Parathyroid adenoma (tissue), 2 donors: ENCODE measurements at regions not wholly inside any gene's neighbourhood (a gene's known extent, or its start where the extent isn't known, plus 50 kb on each side); places are given as distances from the start of the nearest gene placed in this dataset.

Experiments used
- H2AFZ ChIP-seq: fragments of 300-600 bp; sonication (generic); one replicate; pipeline ENCODE4 v1.7.0; 2017; ENCODE audit warnings: antibody characterized with exemption, mild to moderate bottlenecking
- H3K27ac ChIP-seq: fragments of 300-600 bp; sonication (generic); one replicate; pipeline ENCODE4 v1.7.0; 2017
- H3K27me3 ChIP-seq: fragments of 300-600 bp; sonication (generic); one replicate; pipeline ENCODE4 v1.7.0; 2017; ENCODE audit warnings: low read length; ENCODE audit not compliant: control insufficient read depth, insufficient read depth
- H3K36me3 ChIP-seq: fragments of 300-600 bp; sonication (generic); one replicate; pipeline ENCODE4 v1.7.0; 2017; ENCODE audit warnings: low read length; ENCODE audit not compliant: control insufficient read depth, insufficient read depth
- H3K4me1 ChIP-seq: fragments of 300-600 bp; sonication (generic); one replicate; pipeline ENCODE4 v1.7.0; 2017; ENCODE audit warnings: control low read depth
- H3K4me2 ChIP-seq: fragments of 300-600 bp; sonication (generic); one replicate; pipeline ENCODE4 v1.7.0; 2017; ENCODE audit warnings: low read length
- H3K4me3 ChIP-seq: fragments of 300-600 bp; sonication (generic); one replicate; pipeline ENCODE4 v1.7.0; 2017; ENCODE audit warnings: low read depth, low read length
- H3K79me2 ChIP-seq: fragments of 300-600 bp; sonication (generic); one replicate; pipeline ENCODE4 v1.7.0; 2017; ENCODE audit warnings: control low read depth
- H3K9ac ChIP-seq: fragments of 300-600 bp; sonication (generic); one replicate; pipeline ENCODE4 v1.7.0; 2017; ENCODE audit warnings: mild to moderate bottlenecking
- H3K9me3 ChIP-seq: fragments of 300-600 bp; sonication (generic); one replicate; pipeline ENCODE4 v1.7.0; 2017; ENCODE audit warnings: low read length; ENCODE audit not compliant: control insufficient read depth
- CTCF ChIP-seq: fragments of 300-600 bp; sonication (generic); IDR thresholded peaks from one replicate; pipeline ENCODE4 v1.7.0; 2017; ENCODE audit warnings: antibody characterized with exemption, mild to moderate bottlenecking
- donor health status: primary hyperparathyroidism.

DNA sequence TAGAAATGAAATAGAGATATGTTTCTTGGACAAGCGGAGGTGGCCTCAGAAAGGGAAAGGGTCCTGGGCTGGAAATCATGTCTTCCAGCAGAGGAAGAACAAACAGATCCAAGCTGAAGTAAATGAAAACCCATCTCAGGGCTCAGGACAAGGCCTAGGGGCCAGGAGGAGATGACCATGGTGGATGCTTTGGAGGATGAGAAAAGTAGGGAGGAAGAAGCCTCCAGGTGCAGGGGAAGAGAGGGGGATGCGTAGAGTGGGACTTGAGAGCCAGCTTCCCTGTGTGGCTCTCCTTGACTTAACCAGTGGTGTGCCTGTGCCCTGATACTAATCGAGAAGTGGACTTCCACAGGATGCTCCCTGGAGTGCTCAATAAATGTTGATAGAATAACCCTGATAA is 203.2 kb downstream of the FAM43A start:
- no peak overlapping the region for H3K9ac ChIP-seq
- no peaks in the 10 kb centered on the region for H3K36me3 ChIP-seq
- no peak overlapping the region for H3K4me3 ChIP-seq
- no peak overlapping the region for H3K4me2 ChIP-seq
- no peaks in the 10 kb centered on the region for H3K79me2 ChIP-seq
- H3K9me3 ChIP-seq, result no peaks in the 10 kb centered on the region
- no peak overlapping the region for H3K27ac ChIP-seq
- no peak overlapping the region for H2AFZ ChIP-seq
- H3K4me1 ChIP-seq, result no peaks in the 10 kb centered on the region
- no peak for TF ChIP-seq CTCF
- no peaks in the 10 kb centered on the region for H3K27me3 ChIP-seq

- Histone ChIP-seq H3K27ac (no peak overlapping the region), H3K9ac (no peak overlapping the region), H3K4me3 (no peak overlapping the region), H3K36me3 (no peaks in the 10 kb centered on the region), H3K79me2 (no peaks in the 10 kb centered on the region), H3K9me3 (no peaks in the 10 kb centered on the region), H2AFZ (no peak overlapping the region), H3K27me3 (no peaks in the 10 kb centered on the region), H3K4me1 (no peaks in the 10 kb centered on the region), H3K4me2 (no peak overlapping the region)
- no peak for TF ChIP-seq CTCF
Measured at GRCh38 chr3:194890091-194890490, 204.4 kb downstream of the FAM43A start.

GRCh38 chr3:194893121-194893987 is 207.7 kb downstream of the FAM43A start:
- no peak overlapping the region for H2AFZ ChIP-seq
- no peaks in the 10 kb centered on the region for H3K79me2 ChIP-seq
- no peak overlapping the region for H3K9ac ChIP-seq
- no peak overlapping the region for H3K27ac ChIP-seq
- H3K4me3 ChIP-seq, result no peak overlapping the region
- no peaks in the 10 kb centered on the region for H3K27me3 ChIP-seq
- no peak for TF ChIP-seq CTCF
- no peak overlapping the region for H3K4me2 ChIP-seq
- H3K36me3 ChIP-seq, result no peaks in the 10 kb centered on the region
- H3K4me1 ChIP-seq, result no peaks in the 10 kb centered on the region
- H3K9me3 ChIP-seq, result no peaks in the 10 kb centered on the region

GRCh38 chr3:194894538-194894937 is 208.9 kb downstream of the FAM43A start:
- Histone ChIP-seq H3K27ac (no peak overlapping the region), H3K79me2 (no peaks in the 10 kb centered on the region), H3K4me2 (no peak overlapping the region), H3K9ac (no peak overlapping the region), H3K4me1 (no peaks in the 10 kb centered on the region), H3K9me3 (no peaks in the 10 kb centered on the region), H2AFZ (no peak overlapping the region), H3K27me3 (no peaks in the 10 kb centered on the region), H3K36me3 (no peaks in the 10 kb centered on the region), H3K4me3 (no peak overlapping the region)
- TF ChIP-seq CTCF, result no peak
